GM12878 (cell line): ENCODE measurements at regions not wholly inside any gene's neighbourhood (a gene's known extent, or its start where the extent isn't known, plus 50 kb on each side); places are given as distances from the start of the nearest gene placed in this dataset.

Experiments
- ATAC-seq: fragments of 200-7000 bp; cut with Tn5 transposase; 3 replicates; pipeline ENCODE4 v1.9.1; 2020; ENCODE audit warnings: mild to moderate bottlenecking, moderate library complexity
- BruUV-seq: library from RNA; stranded (reverse); fragments of 400-500 nt; replicated peaks from 2 replicates; lab custom pipeline; 2021; lab: Mats Ljungman, UMichigan
- CTCF ChIA-PET: fragments of 300-600 bp; sonication (Branson Sonifier 250); formaldehyde crosslinking; extraction: SDS; loops from one replicate; lab custom pipeline; 2021; ENCODE audit warnings: inconsistent platforms; lab: Yijun Ruan, JAX
- POLR2A ChIA-PET: fragments of 350-600 bp; formaldehyde crosslinking; extraction: SDS; loops from one replicate; lab custom pipeline; 2021; ENCODE audit warnings: inconsistent platforms; lab: Charles Lee
- RAD21 ChIA-PET: fragments of 300-600 bp; sonication (Branson Sonifier 250); formaldehyde crosslinking; loops from one replicate; lab custom pipeline; 2023; ENCODE audit warnings: antibody characterized with exemption; ENCODE audit not compliant: unreplicated experiment; lab: Charles Lee
- SMC1A ChIA-PET: fragments of 300-600 bp; sonication (Branson Sonifier 250); formaldehyde crosslinking; loops from one replicate; lab custom pipeline; 2023; ENCODE audit not compliant: unreplicated experiment, uncharacterized antibody; lab: Charles Lee
- DNase-seq: peaks from one replicate; pipeline ENCODE4 v3.0.0-alpha.2; 2011; ENCODE audit warnings: low read depth, low spot score
- FAIRE-seq: peaks from 3 replicates; lab custom pipeline; 2011; peaks lifted over from hg19 to GRCh38; lab: Jason Lieb, UNC
- H2AFZ ChIP-seq: 2 replicates; pipeline ENCODE4 v1.6.0; 2011; ENCODE audit warnings: low read depth, low read length, control low read depth; ENCODE audit not compliant: control insufficient read depth
- H3K27ac ChIP-seq: 2 replicates; pipeline ENCODE4 v1.5.1; 2011; ENCODE audit warnings: control low read depth; ENCODE audit not compliant: control insufficient read depth, insufficient read depth
- H3K27me3 ChIP-seq, 2 experiments: replicated peaks in 1 of 2; 2 replicates each; pipeline versions ENCODE4 v1.6.0 to v1.6.1; 2011; ENCODE audit warnings: low read length in 1 of 2; ENCODE audit not compliant: control insufficient read depth in 2 of 2, insufficient read depth in 2 of 2
- H3K36me3 ChIP-seq, 2 experiments: 2 replicates each; pipeline ENCODE4 v1.5.1; 2011; ENCODE audit warnings: low read length in 1 of 2; ENCODE audit not compliant: control insufficient read depth in 2 of 2, insufficient read depth in 2 of 2
- H3K4me1 ChIP-seq: 2 replicates; pipeline ENCODE4 v1.6.1; 2011; ENCODE audit warnings: mild to moderate bottlenecking, low read length, moderate library complexity, mixed read lengths; ENCODE audit not compliant: control insufficient read depth, insufficient read depth
- H3K4me2 ChIP-seq: 2 replicates; pipeline ENCODE4 v1.6.0; 2011; ENCODE audit warnings: control low read depth; ENCODE audit not compliant: control insufficient read depth, insufficient read depth
- H3K4me3 ChIP-seq: fragments of 200-600 bp; sonication (generic); 2 replicates; pipeline ENCODE4 v1.5.1; 2016
- H3K79me2 ChIP-seq: 2 replicates; pipeline ENCODE4 v1.6.0; 2011; ENCODE audit warnings: low read length; ENCODE audit not compliant: control insufficient read depth, insufficient read depth
- H3K9ac ChIP-seq: 2 replicates; pipeline ENCODE4 v1.8.0; 2011; ENCODE audit warnings: low read length, control low read depth, mixed read lengths; ENCODE audit not compliant: control insufficient read depth, insufficient read depth
- H3K9me3 ChIP-seq: replicated peaks from 3 replicates; pipeline ENCODE4 v1.5.1; 2011; ENCODE audit warnings: mild to moderate bottlenecking, low read length; ENCODE audit not compliant: control insufficient read depth, insufficient read depth
- H4K20me1 ChIP-seq: 2 replicates; pipeline ENCODE4 v1.6.0; 2011; ENCODE audit not compliant: control insufficient read depth, insufficient read depth
- CHD2 ChIP-seq: IDR thresholded peaks from 2 replicates; pipeline ENCODE4 v1.6.1; 2011; ENCODE audit warnings: low read depth, low read length, improper control_type of control experiment, borderline replicate concordance
- HDAC6 ChIP-seq: fragments of 200-600 bp; sonication (generic); IDR thresholded peaks from one replicate; pipeline ENCODE4 v1.8.0; 2017; ENCODE audit warnings: antibody characterized with exemption; ENCODE audit not compliant: unreplicated experiment
- KDM1A ChIP-seq: fragments of 200-600 bp; sonication (generic); IDR thresholded peaks from 2 replicates; pipeline ENCODE4 v1.6.1; 2016; ENCODE audit warnings: borderline replicate concordance
- KLF5 ChIP-seq: fragments of 450-650 bp; IDR thresholded peaks from 2 replicates; pipeline ENCODE4 v1.6.1; 2014; ENCODE audit warnings: mild to moderate bottlenecking; ENCODE audit not compliant: partially characterized antibody
- MEF2B ChIP-seq: fragments of 450-650 bp; IDR thresholded peaks from 2 replicates; pipeline ENCODE4 v1.6.1; 2018; ENCODE audit warnings: mild to moderate bottlenecking, moderate library complexity; ENCODE audit not compliant: partially characterized antibody, poor library complexity, severe bottlenecking
- NFIC ChIP-seq: IDR thresholded peaks from 2 replicates; pipeline ENCODE4 v1.6.1; 2012; ENCODE audit warnings: low read depth, mild to moderate bottlenecking, inconsistent platforms, low read length, moderate library complexity
- SREBF1 ChIP-seq: IDR thresholded peaks from 2 replicates; pipeline ENCODE4 v1.6.1; 2012; ENCODE audit warnings: mild to moderate bottlenecking, low read length
- TAF1 ChIP-seq: IDR thresholded peaks from 2 replicates; pipeline ENCODE4 v1.6.1; 2011; ENCODE audit warnings: mild to moderate bottlenecking, low read depth, low read length, borderline replicate concordance
- WGBS: methylation state at CpG from one replicate; pipeline ENCODE4 v1.1.6; 2016; ENCODE audit warnings: low lambda C conversion rate; ENCODE audit not compliant: insufficient replicate concordance, insufficient coverage; ENCODE audit errors: missing lambda C conversion rate; 5-methylcytosine and 5-hydroxymethylcytosine counted together
- in situ Hi-C: fragments of 300-500 bp; cut with MboI; formaldehyde crosslinking; loops from 9 replicates; pipeline ENCODE4 v1.14.3; 2018; ENCODE audit warnings: mixed read lengths
- intact Hi-C: fragments of 100-400 bp; cut with micrococcal nuclease; formaldehyde crosslinking; loops from one replicate; pipeline ENCODE4 v1.14.2; 2022; ENCODE audit not compliant: unreplicated experiment
- TF ChIP-seq, protein P1 (sequence below): fragments of 450-650 bp; IDR thresholded peaks from 2 replicates; pipeline ENCODE4 v1.6.1; 2016; ENCODE audit warnings: mild to moderate bottlenecking
- TF ChIP-seq, protein P2 (sequence below): IDR thresholded peaks from 2 replicates; pipeline ENCODE4 v1.6.1; 2012; ENCODE audit warnings: low read depth, low read length, improper control_type of control experiment

DNA sequence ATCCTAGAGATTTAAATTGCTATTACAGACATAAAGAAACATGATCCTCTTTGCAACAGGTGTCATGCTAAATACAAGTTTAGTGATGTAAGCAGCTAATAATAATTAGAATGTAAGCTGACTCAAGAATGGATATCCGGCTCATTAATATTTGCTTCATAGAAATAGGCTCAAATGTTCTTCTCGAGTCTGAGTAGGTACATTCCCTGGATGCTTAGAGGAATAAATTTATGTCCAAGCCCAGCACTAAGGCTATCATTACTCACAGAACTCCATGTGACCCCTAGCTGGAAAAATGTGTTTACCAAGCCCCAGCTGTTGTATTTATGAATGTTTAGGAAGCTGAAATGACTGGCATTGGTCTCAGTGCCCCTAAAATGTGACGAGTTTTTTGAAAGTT, 87.6 kb upstream of the TSPAN7 start:
- DNase-seq (no peak), ATAC-seq (no peak), FAIRE-seq (no peak)
- Histone ChIP-seq H3K79me2 (no peaks in the 10 kb centered on the region), H3K4me3 (no peak overlapping the region), H3K27me3 (no peaks in the 10 kb centered on the region), H3K4me1 (no peaks in the 10 kb centered on the region), H3K36me3 (no peaks in the 10 kb centered on the region), H3K9ac (no peak overlapping the region), H3K9me3 (no peaks in the 10 kb centered on the region), H3K4me2 (no peak overlapping the region), H3K27ac (no peak overlapping the region), H4K20me1 (no peaks in the 10 kb centered on the region), H2AFZ (no peak overlapping the region)
- CTCF ChIA-PET: interaction anchor here (1.0 kb wide), 1 partner anchor 28 kb away, joined by 3 read pairs; no protein-coding TSS in a partner anchor
- no peak for TF ChIP-seq MEF2B
- no peak for TF ChIP-seq NFIC
- no peak for TF ChIP-seq KLF5
- no peak for TF ChIP-seq CHD2
- TF ChIP-seq, protein P1, sequence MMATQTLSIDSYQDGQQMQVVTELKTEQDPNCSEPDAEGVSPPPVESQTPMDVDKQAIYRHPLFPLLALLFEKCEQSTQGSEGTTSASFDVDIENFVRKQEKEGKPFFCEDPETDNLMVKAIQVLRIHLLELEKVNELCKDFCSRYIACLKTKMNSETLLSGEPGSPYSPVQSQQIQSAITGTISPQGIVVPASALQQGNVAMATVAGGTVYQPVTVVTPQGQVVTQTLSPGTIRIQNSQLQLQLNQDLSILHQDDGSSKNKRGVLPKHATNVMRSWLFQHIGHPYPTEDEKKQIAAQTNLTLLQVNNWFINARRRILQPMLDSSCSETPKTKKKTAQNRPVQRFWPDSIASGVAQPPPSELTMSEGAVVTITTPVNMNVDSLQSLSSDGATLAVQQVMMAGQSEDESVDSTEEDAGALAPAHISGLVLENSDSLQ: no peak
- RAD21 ChIA-PET: no interaction called here
- in situ Hi-C loops: no loop called here
- WGBS: 12% methylated on average over 3 of the region's 3 CpGs
- intact Hi-C loops: no loop called here
- POLR2A ChIA-PET: no interaction called here
- SMC1A ChIA-PET: no interaction called here
- BruUV-seq: no TSS peak

DNA sequence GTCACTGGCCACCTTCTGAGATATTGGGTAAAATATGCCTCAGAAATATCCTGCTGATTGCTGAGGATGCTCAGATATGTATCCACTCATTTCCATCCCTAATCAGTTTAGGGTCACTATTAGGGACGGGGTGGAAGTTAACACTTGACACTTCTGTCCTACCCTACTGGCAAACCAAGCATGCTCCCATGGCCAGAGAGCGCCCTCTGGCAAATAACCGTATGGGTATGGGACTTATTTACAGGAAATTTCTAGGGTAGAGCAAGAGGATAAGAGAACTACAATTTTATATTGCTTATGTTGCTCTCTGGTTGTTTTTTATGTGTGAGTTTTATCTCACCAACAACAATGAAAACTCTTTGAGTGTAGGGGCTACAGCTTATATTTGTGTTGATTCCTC, 86.8 kb upstream of the TSPAN7 start:
- intact Hi-C loops: no loop called here
- Histone ChIP-seq H4K20me1 (no peaks in the 10 kb centered on the region), H3K4me1 (no peaks in the 10 kb centered on the region), H3K9me3 (no peaks in the 10 kb centered on the region), H3K4me2 (no peak overlapping the region), H3K79me2 (no peaks in the 10 kb centered on the region), H3K27me3 (no peaks in the 10 kb centered on the region), H3K36me3 (no peaks in the 10 kb centered on the region), H3K27ac (no peak overlapping the region), H2AFZ (no peak overlapping the region), H3K9ac (no peak overlapping the region), H3K4me3 (no peak overlapping the region)
- DNase-seq (no peak), ATAC-seq (no peak), FAIRE-seq (no peak)
- ChIA-PET RAD21 (no interaction called here), POLR2A (no interaction called here), CTCF (no interaction called here), SMC1A (interaction anchor here (0.9 kb wide), 1 partner anchor 33 kb away, joined by 3 read pairs; no protein-coding TSS in a partner anchor)
- no peak for TF ChIP-seq KDM1A
- no peak for TF ChIP-seq TAF1
- no peak for TF ChIP-seq SREBF1
- no peak for TF ChIP-seq HDAC6
- TF ChIP-seq, protein P2, sequence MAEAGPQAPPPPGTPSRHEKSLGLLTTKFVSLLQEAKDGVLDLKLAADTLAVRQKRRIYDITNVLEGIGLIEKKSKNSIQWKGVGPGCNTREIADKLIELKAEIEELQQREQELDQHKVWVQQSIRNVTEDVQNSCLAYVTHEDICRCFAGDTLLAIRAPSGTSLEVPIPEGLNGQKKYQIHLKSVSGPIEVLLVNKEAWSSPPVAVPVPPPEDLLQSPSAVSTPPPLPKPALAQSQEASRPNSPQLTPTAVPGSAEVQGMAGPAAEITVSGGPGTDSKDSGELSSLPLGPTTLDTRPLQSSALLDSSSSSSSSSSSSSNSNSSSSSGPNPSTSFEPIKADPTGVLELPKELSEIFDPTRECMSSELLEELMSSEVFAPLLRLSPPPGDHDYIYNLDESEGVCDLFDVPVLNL: no peak
- in situ Hi-C loops: no loop called here
- 25% methylated on average over 3 of the region's 3 CpGs for WGBS
- BruUV-seq: no TSS peak
